Transverse colon (tissue), 4 donors: ENCODE measurements at regions not wholly inside any gene's neighbourhood (a gene's known extent, or its start where the extent isn't known, plus 50 kb on each side); places are given as distances from the start of the nearest gene placed in this dataset.

Experiments used
- DNase-seq: peaks from one replicate; pipeline ENCODE4 v3.0.0-alpha.2; 2019
- H3K27ac ChIP-seq, 4 donors: fragments of 200-600 bp; sonication (generic); 2 replicates each; pipeline ENCODE4 v1.5.1; 2016 to 2018; ENCODE audit warnings: inconsistent platforms in 4 of 4
- H3K27me3 ChIP-seq: fragments of 200-600 bp; sonication (generic); 2 replicates; pipeline ENCODE4 v1.5.1; 2017; ENCODE audit warnings: inconsistent platforms
- H3K36me3 ChIP-seq, 4 donors: fragments of 200-600 bp; sonication (generic); 2 replicates each; pipeline ENCODE4 v1.5.1; 2017 to 2019; ENCODE audit warnings: inconsistent platforms in 4 of 4
- H3K4me1 ChIP-seq, 4 donors: fragments of 200-600 bp; sonication (generic); 2 replicates each; pipeline ENCODE4 v1.5.1; 2017 to 2020; ENCODE audit warnings: inconsistent platforms in 4 of 4
- H3K4me3 ChIP-seq, 4 donors: fragments of 200-600 bp; sonication (generic); 1 replicate in 1 of 4; 2 replicates in 3 of 4; pipeline versions ENCODE4 v1.5.1 to v1.6.1; 2017 to 2019; ENCODE audit warnings: inconsistent platforms in 4 of 4
- H3K9me3 ChIP-seq, 2 donors: fragments of 200-600 bp; sonication (generic); 2 replicates each; pipeline ENCODE4 v1.5.1; 2017 to 2019; ENCODE audit warnings: inconsistent platforms in 2 of 2
- CTCF ChIP-seq, 5 experiments: fragments of 200-600 bp in 3 of 5; fragments of 450-650 bp in 2 of 5; sonication (generic) in 3 of 5; IDR thresholded peaks; 1 replicate in 2 of 5; 2 replicates in 3 of 5; pipeline ENCODE4 v1.5.1; 2016 to 2017; ENCODE audit warnings: antibody characterized with exemption in 5 of 5, inconsistent platforms in 3 of 5, mild to moderate bottlenecking in 2 of 5, moderate library complexity in 1 of 5
- EP300 ChIP-seq: sonication (generic); formaldehyde crosslinking; IDR thresholded peaks from one replicate; pipeline ENCODE4 v1.6.1; 2017; ENCODE audit warnings: antibody characterized with exemption, low read depth
- POLR2A ChIP-seq: fragments of 450-650 bp; IDR thresholded peaks from one replicate; pipeline ENCODE4 v1.6.1; 2016; ENCODE audit warnings: antibody characterized with exemption, mild to moderate bottlenecking, moderate library complexity
- POLR2AphosphoS5 ChIP-seq, 3 donors: sonication (generic); formaldehyde crosslinking; IDR thresholded peaks; one replicate each; pipeline ENCODE4 v1.6.1; 2016; ENCODE audit warnings: antibody characterized with exemption in 3 of 3
- WGBS, 2 donors: methylation state at CpG; one replicate each; pipeline ENCODE4 v1.1.5; 2018; ENCODE audit warnings: low coverage in 1 of 2; 5-methylcytosine and 5-hydroxymethylcytosine counted together
- in situ Hi-C, 4 donors: fragments of 200-750 bp; cut with MboI; loops; one replicate each; pipeline versions ENCODE4 v1.15.0 to v1.15.1; 2017; ENCODE audit warnings: low sequenced_read_pairs in 3 of 4, low pct_ligation_motif_present in 1 of 4, low pct_unique_long_range_greater_than_20kb in 1 of 4
- intact Hi-C: fragments of 100-400 bp; cut with DNase I; formaldehyde crosslinking; loops from one replicate; pipeline ENCODE4 v1.15.1; 2023; ENCODE audit warnings: low total_unique reads

GRCh38 chr12:28802706-28803438 is 346.2 kb upstream of the FAR2 start:
- H3K4me1 ChIP-seq = no peaks in the 10 kb centered on the region
- H3K36me3 ChIP-seq = no peaks in the 10 kb centered on the region
- no peak for DNase-seq
- H3K4me3 ChIP-seq = no peak overlapping the region
- no peaks in the 10 kb centered on the region for H3K9me3 ChIP-seq
- no peaks in the 10 kb centered on the region for H3K27me3 ChIP-seq
- in situ Hi-C loops = no loop called here
- intact Hi-C loops = no loop called here
- no peak overlapping the region for H3K27ac ChIP-seq
- 83 to 84% methylated on average over 2 to 5 of the region's 5 CpGs for WGBS, 2 donors
- TF ChIP-seq POLR2AphosphoS5 (IDR thresholded peaks at IDR 0.05) (no peak), EP300 (no peak), POLR2A (no peak), CTCF (IDR thresholded peaks at IDR 0.05) (no peak)

- Histone ChIP-seq H3K4me1 (no peaks in the 10 kb centered on the region), H3K9me3 (no peaks in the 10 kb centered on the region), H3K27ac (no peak overlapping the region), H3K27me3 (no peaks in the 10 kb centered on the region), H3K4me3 (no peak overlapping the region), H3K36me3 (no peaks in the 10 kb centered on the region)
- in situ Hi-C loops (no loop called here), intact Hi-C loops (no loop called here)
- DNase-seq = no peak
- TF ChIP-seq CTCF (IDR thresholded peaks at IDR 0.05) (no peak), EP300 (no peak), POLR2A (no peak), POLR2AphosphoS5 (IDR thresholded peaks at IDR 0.05) (no peak)
- 44 to 53% methylated on average over 3 of the region's 3 CpGs for WGBS, 2 donors
Measured at GRCh38 chr12:28807535-28807934, 341.5 kb upstream of the FAR2 start.

- Histone ChIP-seq H3K9me3 (no peaks in the 10 kb centered on the region), H3K27ac (no peak overlapping the region), H3K27me3 (no peaks in the 10 kb centered on the region), H3K36me3 (no peaks in the 10 kb centered on the region), H3K4me3 (no peak overlapping the region), H3K4me1 (no peaks in the 10 kb centered on the region)
- 88 to 97% methylated on average over 5 of the region's 5 CpGs for WGBS, 2 donors
- TF ChIP-seq POLR2AphosphoS5 (IDR thresholded peaks at IDR 0.05) = no peak
- no peak for TF ChIP-seq POLR2A
- no peak for TF ChIP-seq CTCF (IDR thresholded peaks at IDR 0.05)
- no peak for TF ChIP-seq EP300
- DNase-seq = no peak
- intact Hi-C loops = no loop called here
- in situ Hi-C loops = no loop called here
Measured at GRCh38 chr12:28811457-28811856, 337.6 kb upstream of the FAR2 start.

- Histone ChIP-seq H3K36me3 (no peaks in the 10 kb centered on the region), H3K27me3 (no peaks in the 10 kb centered on the region), H3K9me3 (no peaks in the 10 kb centered on the region), H3K27ac (no peak overlapping the region), H3K4me1 (no peaks in the 10 kb centered on the region), H3K4me3 (no peak overlapping the region)
- in situ Hi-C loops = no loop called here
- DNase-seq = no peak
- 81% methylated on average over 4 of the region's 4 CpGs; no CpG with 5 or more reads in 1 of the 2 donors for WGBS, 2 donors
- intact Hi-C loops = no loop called here
- TF ChIP-seq POLR2AphosphoS5 (IDR thresholded peaks at IDR 0.05) = no peak
- no peak for TF ChIP-seq POLR2A
- no peak for TF ChIP-seq EP300
- TF ChIP-seq CTCF (IDR thresholded peaks at IDR 0.05) = no peak
Measured at GRCh38 chr12:28814246-28814645, 334.8 kb upstream of the FAR2 start.
